ENCODE measurements at regions not wholly inside any gene's neighbourhood (a gene's known extent, or its start where the extent isn't known, plus 50 kb on each side); places are given as distances from the start of the nearest gene placed in this dataset.

- no peak for TF ChIP-seq CTCF (conservative IDR thresholded peaks at IDR 0.05)
- no peak overlapping the region for H3K27ac Mint-ChIP-seq (ENCODE audit: unreplicated experiment)
- DNase-seq (ENCODE audit: low read depth, low spot score): no peak
- no peaks in the 10 kb centered on the region for H3K4me1 Mint-ChIP-seq
- H3K36me3 Mint-ChIP-seq (ENCODE audit: low read depth): peaks cover 3% of the 10 kb centered on the region
- H3K9me3 Mint-ChIP-seq: peaks cover 16% of the 10 kb centered on the region
- H3K4me3 Mint-ChIP-seq: no peak overlapping the region
- no peaks in the 10 kb centered on the region for H3K27me3 Mint-ChIP-seq (ENCODE audit: low read depth)
Observed at GRCh38 chr13:59603646-59604045, 560.1 kb downstream of the DIAPH3 start.

GRCh38 chr13:59607172-59607571, 556.6 kb downstream of the DIAPH3 start:
- H3K4me3 Mint-ChIP-seq: no peak overlapping the region
- H3K9me3 Mint-ChIP-seq: peaks cover 4% of the 10 kb centered on the region
- H3K36me3 Mint-ChIP-seq (ENCODE audit: low read depth): no peaks in the 10 kb centered on the region
- no peaks in the 10 kb centered on the region for H3K27me3 Mint-ChIP-seq (ENCODE audit: low read depth)
- H3K27ac Mint-ChIP-seq (ENCODE audit: unreplicated experiment): no peak overlapping the region
- H3K4me1 Mint-ChIP-seq: no peaks in the 10 kb centered on the region
- TF ChIP-seq CTCF (conservative IDR thresholded peaks at IDR 0.05): no peak
- no peak for DNase-seq (ENCODE audit: low read depth, low spot score)

GRCh38 chr13:59607780-59608233, 555.9 kb downstream of the DIAPH3 start:
- Mint-ChIP-seq H3K4me1 (no peaks in the 10 kb centered on the region), H3K36me3 (ENCODE audit: low read depth) (no peaks in the 10 kb centered on the region), H3K27me3 (ENCODE audit: low read depth) (no peaks in the 10 kb centered on the region), H3K4me3 (no peak overlapping the region), H3K9me3 (peaks cover 3% of the 10 kb centered on the region), H3K27ac (ENCODE audit: unreplicated experiment) (no peak overlapping the region)
- DNase-seq (ENCODE audit: low read depth, low spot score): no peak
- no peak for TF ChIP-seq CTCF (conservative IDR thresholded peaks at IDR 0.05)

GRCh38 chr13:59609421-59609820, 554.3 kb downstream of the DIAPH3 start:
- Mint-ChIP-seq H3K4me1 (no peaks in the 10 kb centered on the region), H3K9me3 (peaks cover under 1% of the 10 kb centered on the region), H3K27ac (ENCODE audit: unreplicated experiment) (no peak overlapping the region), H3K4me3 (no peak overlapping the region), H3K36me3 (ENCODE audit: low read depth) (no peaks in the 10 kb centered on the region), H3K27me3 (ENCODE audit: low read depth) (no peaks in the 10 kb centered on the region)
- DNase-seq (ENCODE audit: low read depth, low spot score): no peak
- no peak for TF ChIP-seq CTCF (conservative IDR thresholded peaks at IDR 0.05)
